DMS53 (cell line): ENCODE measurements at regions not wholly inside any gene's neighbourhood (a gene's known extent, or its start where the extent isn't known, plus 50 kb on each side); places are given as distances from the start of the nearest gene placed in this dataset.
A peak's percentile ranks its signal among the peaks of the same experiment; 100 is the strongest.
"Not testable (repeated sequence)": the region's sequence is repeated elsewhere in the genome, so short reads cannot be mapped to it uniquely, and the experiment has no call there.

Experiments
- DNase-seq: peaks from one replicate; lab custom pipeline; 2025; lab: John Stamatoyannopoulos, UW

DNA sequence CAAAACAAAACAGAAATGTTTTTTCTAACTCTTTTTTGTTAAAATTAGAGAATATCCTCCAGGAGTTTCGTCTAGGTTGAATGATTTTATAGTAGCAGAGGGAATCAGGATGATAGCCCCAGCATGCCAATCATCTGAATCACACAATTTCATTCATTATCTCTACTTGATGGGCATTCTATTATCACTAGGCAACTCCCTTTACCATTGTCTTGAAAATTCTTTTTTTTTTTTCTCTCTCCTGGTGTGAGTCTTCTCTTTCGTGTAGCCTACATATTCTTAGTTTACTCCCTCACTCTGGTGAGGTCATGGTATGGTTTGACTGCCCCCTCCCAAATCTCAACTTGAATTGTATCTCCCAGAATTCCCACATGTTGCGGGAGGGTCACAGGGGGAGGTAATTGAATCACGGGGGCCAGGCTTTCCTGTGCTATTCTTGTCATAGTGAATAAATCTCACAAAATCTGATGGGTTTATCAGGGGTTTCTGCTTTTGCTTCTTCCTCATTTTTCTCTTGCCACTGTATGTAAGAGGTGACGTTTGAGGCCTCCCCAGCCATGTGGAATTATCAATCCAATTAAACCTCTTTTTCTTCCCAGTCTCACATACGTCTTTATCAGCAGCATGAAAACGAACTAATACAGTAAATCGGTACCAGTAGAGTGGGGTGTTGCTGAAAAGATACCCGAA lies 105.0 kb downstream of the OTUD1 start:
- DNase-seq, result no peak

- not testable (repeated sequence) for DNase-seq
These were observed 107.0 kb downstream of the OTUD1 start for GRCh38 chr10:23545866-23546265.

GRCh38 chr10:23556727-23557440 lies 118.0 kb downstream of the OTUD1 start:
- no peak for DNase-seq

- DNase-seq, result no peak
These were observed 118.9 kb downstream of the OTUD1 start for GRCh38 chr10:23557777-23558176.

- DNase-seq, result no peak
These were observed 119.5 kb downstream of the OTUD1 start for GRCh38 chr10:23558361-23558799.

- DNase-seq, result no peak
These were observed 130.1 kb downstream of the OTUD1 start for GRCh38 chr10:23568996-23569395.

DNA sequence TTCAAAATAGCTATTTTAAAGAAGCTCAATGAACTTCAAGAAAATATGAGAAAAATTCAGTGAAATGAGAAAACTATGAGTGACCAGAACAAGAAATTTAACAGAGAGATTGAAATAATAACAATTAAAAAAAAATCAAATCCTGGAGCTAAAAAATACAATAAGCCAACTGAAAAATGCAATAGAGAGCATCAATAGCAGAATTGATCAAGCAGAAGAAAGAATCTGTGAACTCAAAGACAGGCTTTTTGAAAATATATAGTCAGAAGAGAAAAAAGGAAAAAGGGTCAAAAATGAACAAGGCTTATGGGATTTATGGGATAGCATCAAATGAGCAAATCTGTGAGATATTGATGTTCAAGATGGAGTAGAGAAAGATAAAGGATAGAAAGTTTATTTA lies 133.0 kb downstream of the OTUD1 start:
- no peak for DNase-seq

DNA sequence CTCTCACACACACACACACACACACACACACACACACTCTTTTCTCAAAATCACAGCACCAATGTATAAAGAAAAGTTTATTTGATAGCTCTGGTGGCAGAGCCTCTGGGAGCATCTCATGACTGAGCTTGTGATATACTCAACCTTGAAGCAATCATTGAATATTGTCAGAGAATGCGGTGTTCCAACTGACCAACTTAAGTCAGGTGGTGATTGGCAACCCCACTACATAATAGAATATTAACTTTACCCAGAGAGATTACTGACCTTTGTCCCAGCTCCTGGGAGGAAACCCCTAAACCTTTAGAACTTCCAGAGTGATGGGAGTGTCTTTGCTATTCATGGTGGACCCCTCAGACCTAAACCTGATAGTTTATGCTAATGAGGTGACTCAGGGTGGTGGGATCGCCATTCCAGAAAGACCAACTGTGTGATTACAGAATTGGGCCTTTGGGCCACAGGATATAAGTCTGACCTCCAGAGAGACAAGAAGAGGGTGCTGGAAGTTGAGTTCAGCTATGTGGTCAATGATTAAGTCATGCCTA lies 143.1 kb downstream of the OTUD1 start:
- DNase-seq, result no peak

DNA sequence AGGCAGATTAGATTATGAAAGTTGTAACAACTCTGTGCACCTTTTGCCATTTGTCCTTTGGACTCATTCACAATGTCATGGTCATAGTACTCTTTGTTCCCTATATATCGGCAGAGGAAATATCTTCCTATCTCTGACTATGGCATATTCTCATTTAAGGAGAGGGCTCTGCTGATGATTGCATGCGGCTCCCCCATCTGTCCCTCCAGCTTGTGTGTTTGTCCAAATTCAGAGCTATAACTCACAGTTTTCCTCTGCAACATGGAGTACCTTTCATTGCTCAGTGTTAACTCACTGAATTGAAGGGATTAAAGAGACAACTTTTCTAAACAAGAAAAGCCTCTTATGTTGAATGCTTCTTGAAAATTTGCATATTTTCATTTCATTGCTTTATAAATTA lies 145.5 kb downstream of the OTUD1 start:
- no peak for DNase-seq

DNA sequence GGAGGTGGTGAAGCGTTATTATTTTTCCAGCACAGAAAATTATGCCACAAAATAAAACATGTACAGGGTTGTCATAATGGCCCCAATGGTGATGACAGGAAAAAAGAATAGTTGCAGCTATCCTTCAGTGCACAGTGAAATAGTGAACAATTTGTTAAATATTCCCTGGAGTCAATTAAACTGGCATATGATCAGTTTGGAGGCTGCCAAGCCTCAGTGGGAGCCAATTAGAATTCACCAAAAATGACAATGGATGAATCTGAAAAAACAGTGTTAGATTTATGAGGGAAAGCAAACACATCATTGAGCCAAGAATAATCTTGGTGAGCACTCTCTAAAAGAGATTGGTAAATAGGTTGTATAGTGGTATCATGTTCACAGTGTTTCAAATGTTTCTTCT lies 146.3 kb downstream of the OTUD1 start:
- DNase-seq, result no peak

- no peak for DNase-seq
These were observed 146.8 kb downstream of the OTUD1 start for GRCh38 chr10:23585666-23586065.

DNA sequence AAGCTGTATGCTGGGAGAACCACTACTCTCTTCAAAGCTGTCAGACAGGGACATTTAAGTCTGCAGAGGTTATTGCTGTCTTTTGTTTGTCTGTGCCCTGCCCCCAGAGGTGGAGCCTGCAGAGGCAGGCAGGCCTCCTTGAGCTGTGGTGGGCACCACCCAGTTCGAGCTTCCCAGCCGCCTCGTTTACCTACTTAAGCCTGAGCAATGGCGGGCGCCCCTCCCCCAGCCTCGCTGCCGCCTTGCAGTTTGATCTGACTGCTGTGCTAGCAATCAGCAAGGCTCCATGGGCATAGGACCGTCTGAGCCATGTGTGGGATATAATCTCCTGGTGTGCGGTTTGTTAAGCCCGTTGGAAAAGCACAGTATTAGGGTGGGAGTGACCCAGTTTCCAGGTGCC lies 156.4 kb downstream of the OTUD1 start:
- DNase-seq, result not testable (repeated sequence)

DNA sequence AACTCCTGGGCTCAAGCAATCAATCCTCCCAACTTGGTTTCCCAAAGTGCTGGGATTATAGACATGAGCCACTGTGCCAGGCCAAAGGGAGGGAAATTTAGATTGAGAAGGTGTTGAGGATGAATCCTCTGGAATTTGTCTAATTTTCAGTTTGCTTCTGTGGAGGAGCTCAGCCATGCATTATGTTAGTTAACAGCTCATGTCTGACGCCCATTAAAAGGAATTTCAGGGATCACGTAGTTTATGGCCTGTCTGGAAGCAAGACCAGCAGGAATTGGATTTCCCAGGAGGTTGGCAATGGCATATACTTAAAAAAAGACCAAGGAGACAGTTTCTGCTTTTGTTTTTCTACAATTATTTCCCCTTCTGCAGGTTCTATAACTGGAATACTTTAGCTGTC lies 165.7 kb downstream of the OTUD1 start:
- DNase-seq, result no peak

DNA sequence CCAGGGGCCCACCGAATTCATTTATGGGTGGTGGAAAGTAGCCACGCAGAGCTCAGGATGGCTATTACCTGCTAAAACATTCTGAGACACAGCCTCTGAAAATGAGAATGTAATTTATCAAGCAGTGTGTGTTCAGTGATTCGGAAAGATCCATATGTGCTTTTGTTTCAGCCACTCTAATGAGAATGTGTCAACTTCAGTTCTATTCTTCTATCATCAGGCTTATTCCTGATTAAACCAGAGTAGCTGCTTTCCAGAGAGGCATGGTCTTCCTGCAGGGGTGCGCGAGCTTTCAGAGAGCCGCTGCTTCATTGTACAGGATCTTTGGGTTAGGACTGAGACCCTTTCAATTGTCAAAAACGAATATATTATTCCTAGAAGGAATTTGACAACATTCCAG lies 167.6 kb downstream of the OTUD1 start:
- DNase-seq, result no peak

DNA sequence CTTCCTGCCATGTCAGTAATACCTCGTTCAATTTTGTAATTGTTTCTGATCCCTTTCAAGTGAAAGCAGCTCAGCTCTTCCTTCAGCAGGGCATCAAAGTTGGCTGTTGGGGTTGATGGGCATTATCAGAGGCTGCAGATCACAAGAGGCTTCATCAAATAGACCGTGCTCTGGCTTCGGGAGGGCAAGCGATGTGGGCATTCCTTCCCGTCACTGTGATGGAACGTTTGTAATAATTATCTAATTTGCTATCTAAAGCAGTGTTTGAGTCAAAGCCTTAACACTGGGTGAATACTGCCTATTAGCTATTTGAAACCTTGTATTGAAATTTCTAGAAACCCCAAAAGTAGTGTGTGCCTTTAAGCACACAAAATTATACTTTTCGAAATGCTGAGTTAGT lies 170.1 kb downstream of the OTUD1 start:
- no peak for DNase-seq

DNA sequence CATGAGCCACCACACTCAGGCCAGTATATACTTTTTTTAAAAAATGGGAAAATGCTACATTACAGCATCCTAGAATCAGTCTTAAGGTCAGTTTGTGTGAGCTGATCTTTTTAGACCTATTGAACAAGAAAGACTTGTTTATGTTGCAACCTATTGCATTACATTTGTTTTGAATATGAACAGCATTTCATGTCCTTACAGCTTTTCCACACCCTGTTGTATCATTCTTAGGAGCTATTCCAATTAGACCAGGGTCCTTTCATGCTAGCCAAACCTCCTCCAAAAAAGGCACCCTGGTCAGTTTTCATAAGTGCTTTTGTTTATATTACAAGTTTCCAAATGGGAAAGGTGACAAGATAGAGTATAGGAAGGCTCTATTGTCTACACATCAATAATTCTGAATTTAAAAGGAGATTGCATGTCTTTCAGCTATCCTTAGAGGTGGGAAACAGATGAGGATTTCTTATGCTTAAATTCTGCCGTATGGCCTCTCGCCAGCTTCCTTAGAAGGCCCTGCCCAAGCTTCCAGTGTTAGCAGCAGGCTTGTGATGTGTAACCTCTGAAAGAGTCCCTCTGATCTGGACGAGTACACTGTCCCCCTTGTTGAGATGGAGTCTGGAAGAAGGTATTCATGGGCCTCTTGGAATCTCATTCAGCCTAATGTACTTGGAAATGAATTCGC lies 171.9 kb downstream of the OTUD1 start:
- DNase-seq, result no peak

DNA sequence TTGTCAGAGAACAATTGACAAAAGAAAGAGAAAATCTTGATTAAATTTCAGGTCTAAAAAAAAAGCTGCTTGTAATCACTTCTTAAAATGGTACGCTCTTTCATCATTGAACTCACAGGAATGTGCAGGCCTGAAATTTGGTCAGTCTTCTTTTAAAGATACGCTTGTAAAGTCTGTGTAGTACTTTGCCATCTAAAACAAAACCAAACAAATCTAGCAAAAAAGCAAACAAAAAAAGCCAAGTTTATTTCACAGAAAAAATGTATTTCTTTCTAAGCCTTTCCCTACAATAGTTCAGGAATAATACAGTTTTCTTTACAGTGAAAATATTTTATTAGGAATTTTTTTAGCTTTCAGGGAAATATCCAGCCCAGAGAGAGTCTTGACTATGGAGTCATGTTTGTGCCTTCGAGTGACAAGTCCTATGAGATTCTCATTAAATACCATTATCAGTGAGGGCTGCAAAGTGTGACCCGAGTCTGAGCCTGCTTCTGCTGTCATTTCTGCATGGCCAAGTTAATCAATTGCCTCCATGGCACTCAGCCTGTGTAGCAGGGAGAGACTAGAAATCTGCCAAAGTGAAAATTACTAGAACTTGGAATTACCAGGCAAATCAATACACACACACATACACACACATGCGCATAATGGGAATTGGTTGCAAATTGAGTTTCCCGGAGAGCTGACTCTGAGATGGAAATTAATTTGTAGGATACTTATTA lies 172.6 kb downstream of the OTUD1 start:
- no peak for DNase-seq

GRCh38 chr10:23613900-23614299 lies 175.0 kb downstream of the OTUD1 start:
- DNase-seq, result no peak

- DNase-seq, result no peak
These were observed 175.6 kb downstream of the OTUD1 start for GRCh38 chr10:23614483-23614882.

GRCh38 chr10:23630376-23630775 lies 191.5 kb downstream of the OTUD1 start:
- peak; percentile 22 for DNase-seq

DNA sequence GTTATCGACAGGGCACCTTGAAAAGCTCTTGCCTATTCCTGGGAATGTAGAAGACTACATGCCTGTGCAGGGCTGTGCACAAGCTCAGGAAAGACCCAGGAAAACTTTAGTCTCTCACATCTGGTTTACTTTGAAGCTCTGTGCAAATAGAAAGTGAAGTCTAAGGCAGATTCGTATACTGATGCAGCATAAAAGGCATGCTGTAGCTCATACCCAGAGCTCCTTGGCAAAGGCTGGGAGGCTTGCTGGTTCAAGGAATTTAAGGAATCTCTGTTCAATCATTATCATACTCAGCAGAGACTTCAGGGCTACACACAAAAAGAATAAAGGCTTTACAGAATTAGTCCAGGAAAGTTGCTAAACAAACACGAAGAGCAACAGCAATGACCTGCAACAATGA lies 192.0 kb downstream of the OTUD1 start:
- DNase-seq, result no peak

DNA sequence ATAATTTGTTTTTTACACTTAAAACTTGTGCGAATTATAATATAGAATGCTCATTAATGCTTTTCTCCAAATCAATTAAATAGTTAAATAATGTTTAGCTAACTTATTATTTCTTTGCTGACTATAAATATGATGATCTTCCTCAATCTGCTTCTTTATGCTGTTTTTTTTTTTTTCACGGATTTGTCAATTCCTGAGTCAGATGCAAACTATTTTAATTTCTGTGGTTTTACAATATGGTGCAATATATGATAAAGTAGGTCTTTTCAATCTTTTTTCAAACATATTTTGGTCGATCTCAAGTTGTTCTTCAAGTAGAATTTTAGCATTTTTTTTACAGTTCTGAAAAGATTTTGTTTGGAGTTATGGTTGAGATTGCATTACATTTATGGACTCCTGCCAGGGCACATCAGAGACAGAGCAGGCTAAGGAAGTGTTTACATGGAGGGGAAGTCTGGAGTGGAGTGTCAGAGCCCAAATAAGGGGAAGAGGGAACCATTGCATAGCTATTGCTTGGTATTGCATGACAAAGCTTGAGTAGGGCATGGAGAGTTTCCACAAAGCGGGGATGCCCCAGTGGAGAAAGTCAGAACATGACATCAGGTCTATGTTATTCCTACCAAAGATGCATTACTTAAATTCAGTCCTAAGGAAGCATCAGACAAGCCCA lies 204.4 kb downstream of the OTUD1 start:
- DNase-seq, result peak; percentile 46
